Vagina (tissue), 2 donors: ENCODE measurements at regions not wholly inside any gene's neighbourhood (a gene's known extent, or its start where the extent isn't known, plus 50 kb on each side); places are given as distances from the start of the nearest gene placed in this dataset.

Source experiments
- CTCF ChIP-seq, 3 experiments: fragments of 450-650 bp in 2 of 3; fragments of 200-600 bp in 1 of 3; sonication (generic) in 1 of 3; IDR thresholded peaks; one replicate each; pipeline ENCODE4 v1.5.1; 2017 to 2019; ENCODE audit warnings: antibody characterized with exemption in 3 of 3, mild to moderate bottlenecking in 2 of 3, moderate library complexity in 2 of 3
- POLR2A ChIP-seq, 2 donors: fragments of 450-650 bp; IDR thresholded peaks; one replicate each; pipeline ENCODE4 v1.6.1; 2017; ENCODE audit warnings: antibody characterized with exemption in 2 of 2, mild to moderate bottlenecking in 2 of 2, moderate library complexity in 2 of 2
- POLR2AphosphoS5 ChIP-seq, 2 donors: sonication (generic); formaldehyde crosslinking; IDR thresholded peaks; one replicate each; pipeline ENCODE4 v1.9.0; 2017; ENCODE audit warnings: antibody characterized with exemption in 2 of 2, mild to moderate bottlenecking in 2 of 2, low read depth in 1 of 2; ENCODE audit not compliant: insufficient read depth in 1 of 2

- no peak for TF ChIP-seq CTCF (IDR thresholded peaks at IDR 0.05)
- TF ChIP-seq POLR2AphosphoS5 (IDR thresholded peaks at IDR 0.05; ENCODE audit: insufficient read depth in 1 of 2, low read depth in 1 of 2), result no peak
- TF ChIP-seq POLR2A (IDR thresholded peaks at IDR 0.05), result no peak
Measured at GRCh38 chr2:129777146-129777545, 202.3 kb upstream of the RAB6C start.
